ENCODE measurements at regions not wholly inside any gene's neighbourhood (a gene's known extent, or its start where the extent isn't known, plus 50 kb on each side); places are given as distances from the start of the nearest gene placed in this dataset.

- H3K9me1 ChIP-seq (replicated peaks; ENCODE audit: control insufficient read depth, extremely low read depth, insufficient read depth, low read length), result no peaks in the 10 kb centered on the region
- H3K9ac ChIP-seq (replicated peaks; ENCODE audit: extremely low read depth, insufficient read depth, low read length), result no peak overlapping the region
- no peaks in the 10 kb centered on the region for H3K4me1 ChIP-seq (ENCODE audit: control insufficient read depth, extremely low read depth, insufficient read depth, low read length)
- intact Hi-C loops (cut with micrococcal nuclease), result no loop called here
- H3K9me3 ChIP-seq (replicated peaks; ENCODE audit: control insufficient read depth, insufficient read depth, low read length), result no peaks in the 10 kb centered on the region
- no peaks in the 10 kb centered on the region for H3K36me3 ChIP-seq (ENCODE audit: control insufficient read depth in 2 of 2, extremely low read depth in 1 of 2, insufficient read depth in 2 of 2, low read length in 2 of 2)
- ChIA-PET POLR2A (no interaction called here), CTCF (no interaction called here)
- no peak for FAIRE-seq
- H4K20me1 ChIP-seq (replicated peaks; ENCODE audit: control insufficient read depth, extremely low read depth, insufficient read depth, low read length), result no peaks in the 10 kb centered on the region
- DNase-seq (ENCODE audit: low read depth, low spot score), result no peak
- no peak overlapping the region for H3K4me3 ChIP-seq (replicated peaks in 1 of 3; ENCODE audit: insufficient read depth in 1 of 3, low read depth in 1 of 3, low read length in 3 of 3)
- H2AFZ ChIP-seq (ENCODE audit: low read depth, low read length), result no peak overlapping the region
- no peaks in the 10 kb centered on the region for H3K27me3 ChIP-seq (ENCODE audit: control insufficient read depth in 2 of 2, insufficient read depth in 2 of 2, low read length in 2 of 2)
- no peak for TF ChIP-seq EZH2 (IDR thresholded peaks at IDR 0.05; ENCODE audit: borderline replicate concordance, low read depth, low read length, severe bottlenecking)
- TF ChIP-seq JUN (IDR thresholded peaks at IDR 0.05; ENCODE audit: borderline replicate concordance, insufficient read depth, insufficient read length, low read depth), result no peak
- TF ChIP-seq MAX (IDR thresholded peaks at IDR 0.05; ENCODE audit: insufficient read depth, insufficient read length), result no peak
- no peak for TF ChIP-seq MYC (IDR thresholded peaks at IDR 0.05; ENCODE audit: low read depth, low read length)
- no peak for TF ChIP-seq GATA2 (IDR thresholded peaks at IDR 0.05; ENCODE audit: insufficient read depth, insufficient read length, low read depth, low read length)
- TF ChIP-seq POLR2A (IDR thresholded peaks at IDR 0.05; ENCODE audit: low read depth, low read length), result no peak
- no peak for TF ChIP-seq FOS (IDR thresholded peaks at IDR 0.05; ENCODE audit: borderline replicate concordance, insufficient read depth, low read length)
- TF ChIP-seq POLR2AphosphoS5 (IDR thresholded peaks at IDR 0.05; ENCODE audit: insufficient read depth, low read depth, low read length), result no peak
- TF ChIP-seq, protein P1, sequence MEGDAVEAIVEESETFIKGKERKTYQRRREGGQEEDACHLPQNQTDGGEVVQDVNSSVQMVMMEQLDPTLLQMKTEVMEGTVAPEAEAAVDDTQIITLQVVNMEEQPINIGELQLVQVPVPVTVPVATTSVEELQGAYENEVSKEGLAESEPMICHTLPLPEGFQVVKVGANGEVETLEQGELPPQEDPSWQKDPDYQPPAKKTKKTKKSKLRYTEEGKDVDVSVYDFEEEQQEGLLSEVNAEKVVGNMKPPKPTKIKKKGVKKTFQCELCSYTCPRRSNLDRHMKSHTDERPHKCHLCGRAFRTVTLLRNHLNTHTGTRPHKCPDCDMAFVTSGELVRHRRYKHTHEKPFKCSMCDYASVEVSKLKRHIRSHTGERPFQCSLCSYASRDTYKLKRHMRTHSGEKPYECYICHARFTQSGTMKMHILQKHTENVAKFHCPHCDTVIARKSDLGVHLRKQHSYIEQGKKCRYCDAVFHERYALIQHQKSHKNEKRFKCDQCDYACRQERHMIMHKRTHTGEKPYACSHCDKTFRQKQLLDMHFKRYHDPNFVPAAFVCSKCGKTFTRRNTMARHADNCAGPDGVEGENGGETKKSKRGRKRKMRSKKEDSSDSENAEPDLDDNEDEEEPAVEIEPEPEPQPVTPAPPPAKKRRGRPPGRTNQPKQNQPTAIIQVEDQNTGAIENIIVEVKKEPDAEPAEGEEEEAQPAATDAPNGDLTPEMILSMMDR (IDR thresholded peaks at IDR 0.05; ENCODE audit: extremely low read depth in 1 of 2, insufficient read depth in 1 of 2, low read depth in 1 of 2, low read length in 2 of 2), result no peak
- no peak overlapping the region for H3K27ac ChIP-seq (ENCODE audit: insufficient read depth, low read depth, low read length)
- BruUV-seq (replicated peaks), result no TSS peak
- dilution Hi-C loops (cut with MboI; ENCODE audit: extremely low pct_ligation_motif_present, low sequenced_read_pairs), result no loop called here
- H3K4me2 ChIP-seq (ENCODE audit: insufficient read depth, low read length), result no peak overlapping the region
- no peaks in the 10 kb centered on the region for H3K79me2 ChIP-seq (ENCODE audit: control insufficient read depth, insufficient read depth, low read length)
Measured at GRCh38 chr1:4319496-4319895, 334.9 kb upstream of the AJAP1 start.
